ENCODE measurements at regions not wholly inside any gene's neighbourhood (a gene's known extent, or its start where the extent isn't known, plus 50 kb on each side); places are given as distances from the start of the nearest gene placed in this dataset.

- H3K9ac ChIP-seq (ENCODE audit: low read depth, low read length), result no peak overlapping the region
- no peak overlapping the region for H2BK20ac ChIP-seq (ENCODE audit: low read depth, low read length)
- H3K18ac ChIP-seq (ENCODE audit: low read depth, low read length), result no peak overlapping the region
- no TSS peak for BruUV-seq (replicated peaks)
- H3K14ac ChIP-seq (replicated peaks; ENCODE audit: low read depth, low read length), result no peak overlapping the region
- no peak overlapping the region for H3K56ac ChIP-seq (ENCODE audit: extremely low read depth, insufficient read depth, low read length)
- H4K5ac ChIP-seq (ENCODE audit: low read depth, low read length), result no peak overlapping the region
- H3K9me1 ChIP-seq (ENCODE audit: insufficient read depth, low read length), result no peaks in the 10 kb centered on the region
- no peak overlapping the region for H2AK5ac ChIP-seq (ENCODE audit: low read depth, low read length)
- no peak for ATAC-seq (ENCODE audit: low read depth)
- H3K4me2 ChIP-seq (ENCODE audit: low read depth, low read length), result no peak overlapping the region
- no peak overlapping the region for H3K27ac ChIP-seq (ENCODE audit: insufficient read depth, low read length)
- H4K91ac ChIP-seq (ENCODE audit: insufficient read depth, low read depth, low read length), result no peak overlapping the region
- no peaks in the 10 kb centered on the region for H3K79me1 ChIP-seq (ENCODE audit: low read depth in 1 of 2, low read length in 2 of 2)
- no peak overlapping the region for H2BK120ac ChIP-seq (ENCODE audit: low read depth, low read length)
- H2BK15ac ChIP-seq (ENCODE audit: low read depth, low read length), result no peak overlapping the region
- no peak overlapping the region for H3K4me3 ChIP-seq (ENCODE audit: insufficient read depth, low read depth, low read length)
- dilution Hi-C loops (cut with HindIII; ENCODE audit: low sequenced_read_pairs, unreplicated experiment) (no loop called here), intact Hi-C loops (cut with micrococcal nuclease) (no loop called here), in situ Hi-C loops (cut with MboI; ENCODE audit: low sequenced_read_pairs) (no loop called here)
- no peak overlapping the region for H2AFZ ChIP-seq (replicated peaks; ENCODE audit: low read length, poor library complexity)
- 75% methylated on average over 5 of the region's 5 CpGs; no CpG with 5 or more reads in 1 of the 2 experiments for WGBS, 2 experiments (ENCODE audit: extremely low coverage in 2 of 2, insufficient read length in 1 of 2)
- H2BK5ac ChIP-seq (ENCODE audit: low read depth, low read length, poor library complexity, severe bottlenecking), result no peak overlapping the region
- no peaks in the 10 kb centered on the region for H3K36me3 ChIP-seq (ENCODE audit: control insufficient read depth, insufficient read depth, low read length)
- no peak for DNase-seq
- H3K4ac ChIP-seq (ENCODE audit: low read depth, low read length), result no peak overlapping the region
- POLR2A ChIA-PET (ENCODE audit: unreplicated experiment), result no interaction called here
- H3K27me3 ChIP-seq (ENCODE audit: control insufficient read depth, insufficient read depth, low read length), result peaks cover 29% of the 10 kb centered on the region
- H2AK9ac ChIP-seq (replicated peaks; ENCODE audit: low read depth, low read length, poor library complexity), result no peak overlapping the region
- no peaks in the 10 kb centered on the region for H3K4me1 ChIP-seq (ENCODE audit: control insufficient read depth, insufficient read depth, low read length)
- TF ChIP-seq ELK1 (IDR thresholded peaks at IDR 0.05; ENCODE audit: borderline replicate concordance, low read depth, low read length), result no peak
- no peak for TF ChIP-seq RCOR1 (IDR thresholded peaks at IDR 0.05; ENCODE audit: insufficient replicate concordance, low read length)
- TF ChIP-seq NFE2L2 (IDR thresholded peaks at IDR 0.05; ENCODE audit: low read depth, low read length), result no peak
- no peak for TF ChIP-seq POLR2A (IDR thresholded peaks at IDR 0.05; ENCODE audit: low read depth, low read length)
- TF ChIP-seq CTCF (conservative IDR thresholded peaks at IDR 0.05; ENCODE audit: low read depth, low read length), result no peak
- no peak for TF ChIP-seq MAZ (IDR thresholded peaks at IDR 0.05; ENCODE audit: borderline replicate concordance, low read depth, low read length)
- TF ChIP-seq RAD21 (IDR thresholded peaks at IDR 0.05; ENCODE audit: low read length), result no peak
- TF ChIP-seq MAFK (IDR thresholded peaks at IDR 0.05; ENCODE audit: low read depth, low read length), result no peak
- TF ChIP-seq USF2 (IDR thresholded peaks at IDR 0.05; ENCODE audit: low read depth, low read length), result no peak
- no peak for TF ChIP-seq CHD1 (IDR thresholded peaks at IDR 0.05; ENCODE audit: low read depth, low read length)
- no peak for TF ChIP-seq CEBPB (IDR thresholded peaks at IDR 0.05; ENCODE audit: low read depth, low read length)
- no peak for TF ChIP-seq RFX5 (IDR thresholded peaks at IDR 0.05; ENCODE audit: low read depth, low read length)
- no peak for TF ChIP-seq FOS (IDR thresholded peaks at IDR 0.05; ENCODE audit: low read depth, low read length)
- TF ChIP-seq MXI1 (IDR thresholded peaks at IDR 0.05; ENCODE audit: borderline replicate concordance, low read depth, low read length), result no peak
- no peak for TF ChIP-seq SMC3 (IDR thresholded peaks at IDR 0.05; ENCODE audit: low read depth, low read length)
- TF ChIP-seq BHLHE40 (IDR thresholded peaks at IDR 0.05; ENCODE audit: low read depth, low read length), result no peak
- CTCF ChIA-PET, result interaction anchor here (1.2 kb wide), 1 partner anchor 34 kb away, joined by 3 read pairs; no protein-coding TSS in a partner anchor
- no peaks in the 10 kb centered on the region for H3K9me3 ChIP-seq (ENCODE audit: control insufficient read depth, insufficient read depth, low read length)
- no peak overlapping the region for H4K8ac ChIP-seq (ENCODE audit: low read depth in 2 of 2, low read length in 2 of 2)
- H4K20me1 ChIP-seq (ENCODE audit: insufficient read depth, low read length), result no peaks in the 10 kb centered on the region
- H3K23ac ChIP-seq (ENCODE audit: low read depth, low read length), result no peak overlapping the region
Observed at GRCh38 chr5:37916525-37916924, 76.7 kb upstream of the GDNF start.
